Ovary (tissue), 3 donors: ENCODE measurements at regions not wholly inside any gene's neighbourhood (a gene's known extent, or its start where the extent isn't known, plus 50 kb on each side); places are given as distances from the start of the nearest gene placed in this dataset.

Experiments used
- CTCF ChIP-seq, 3 donors: fragments of 450-650 bp in 2 of 3; fragments of 200-600 bp in 1 of 3; IDR thresholded peaks; one replicate each; pipeline versions ENCODE4 v1.5.1 to v1.8.0; 2016 to 2022; ENCODE audit warnings: antibody characterized with exemption in 3 of 3, mild to moderate bottlenecking in 1 of 3
- POLR2A ChIP-seq: fragments of 450-650 bp; IDR thresholded peaks from one replicate; pipeline ENCODE4 v1.6.1; 2017; ENCODE audit warnings: antibody characterized with exemption, mild to moderate bottlenecking, moderate library complexity
- donor health status: DM: no; HTN: no; CAD: no.

- TF ChIP-seq CTCF (IDR thresholded peaks at IDR 0.05): no peak
- no peak for TF ChIP-seq POLR2A
These were observed 62.3 kb upstream of the GATA2 start for GRCh38 chr3:128555098-128555825.
